ENCODE measurements at regions not wholly inside any gene's neighbourhood (a gene's known extent, or its start where the extent isn't known, plus 50 kb on each side); places are given as distances from the start of the nearest gene placed in this dataset.

GRCh38 chr3:102972350-102972749 is 537.5 kb downstream of the ZPLD1 start:
- no peak for TF ChIP-seq GATA2 (IDR thresholded peaks at IDR 0.05; ENCODE audit: low read depth, low read length)
- no peak for TF ChIP-seq GATA3 (IDR thresholded peaks at IDR 0.05; ENCODE audit: low read depth, low read length)
